ENCODE measurements at regions not wholly inside any gene's neighbourhood (a gene's known extent, or its start where the extent isn't known, plus 50 kb on each side); places are given as distances from the start of the nearest gene placed in this dataset.

DNA sequence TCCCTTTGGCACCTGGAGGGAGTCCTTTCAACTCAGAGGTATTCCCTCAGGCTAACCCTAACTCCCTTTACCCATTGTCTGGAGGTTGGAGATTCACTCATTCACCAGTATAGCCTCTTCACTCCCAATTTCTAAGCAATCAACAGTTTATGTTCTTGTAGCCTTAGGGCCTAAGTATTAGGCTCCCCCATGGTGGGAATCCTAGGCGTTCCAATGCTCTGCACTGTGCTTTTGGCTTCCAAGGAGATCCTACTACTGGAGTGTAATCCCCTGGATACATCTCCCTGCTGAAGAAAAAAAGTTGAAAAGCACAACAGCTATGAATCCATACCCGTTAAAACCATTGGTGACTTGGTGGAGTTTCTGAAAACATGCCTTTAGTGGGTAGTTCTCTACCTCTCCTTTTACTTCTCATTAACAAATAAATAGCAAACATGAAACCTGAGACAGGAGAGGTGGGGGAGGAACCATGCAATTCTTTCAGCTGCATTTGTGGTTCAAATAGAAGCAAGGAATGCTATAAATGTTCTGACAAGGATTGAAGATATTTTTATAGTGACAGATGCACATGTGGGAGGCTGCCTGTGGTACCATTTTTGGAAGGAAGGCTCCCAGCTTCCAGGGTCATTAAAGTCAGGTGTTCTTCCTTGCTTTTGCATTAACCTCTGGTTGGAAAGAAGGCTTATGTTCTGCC lies 397.1 kb downstream of the DMAC1 start:
- no peak for DNase-seq (ENCODE audit: low spot score)

DNA sequence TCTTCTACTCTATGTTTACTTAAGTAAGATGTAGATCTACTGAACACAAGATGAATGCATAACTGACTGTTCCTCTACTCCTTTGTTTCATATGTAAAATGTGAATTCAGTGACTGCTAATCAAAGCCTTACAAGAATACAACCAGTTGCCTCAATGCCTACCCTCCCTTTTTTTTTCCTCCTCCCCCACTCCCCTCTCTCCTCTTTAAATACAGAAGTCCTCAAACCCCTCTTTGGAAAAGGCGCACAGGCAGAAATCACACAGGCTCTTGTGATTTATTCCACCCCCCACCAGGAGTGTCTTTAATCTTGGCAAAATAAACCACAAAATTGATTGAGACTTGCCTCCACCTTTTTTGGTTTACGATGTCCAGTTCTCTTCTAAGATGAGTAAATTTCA lies 398.5 kb downstream of the DMAC1 start:
- no peak for DNase-seq (ENCODE audit: low spot score)

DNA sequence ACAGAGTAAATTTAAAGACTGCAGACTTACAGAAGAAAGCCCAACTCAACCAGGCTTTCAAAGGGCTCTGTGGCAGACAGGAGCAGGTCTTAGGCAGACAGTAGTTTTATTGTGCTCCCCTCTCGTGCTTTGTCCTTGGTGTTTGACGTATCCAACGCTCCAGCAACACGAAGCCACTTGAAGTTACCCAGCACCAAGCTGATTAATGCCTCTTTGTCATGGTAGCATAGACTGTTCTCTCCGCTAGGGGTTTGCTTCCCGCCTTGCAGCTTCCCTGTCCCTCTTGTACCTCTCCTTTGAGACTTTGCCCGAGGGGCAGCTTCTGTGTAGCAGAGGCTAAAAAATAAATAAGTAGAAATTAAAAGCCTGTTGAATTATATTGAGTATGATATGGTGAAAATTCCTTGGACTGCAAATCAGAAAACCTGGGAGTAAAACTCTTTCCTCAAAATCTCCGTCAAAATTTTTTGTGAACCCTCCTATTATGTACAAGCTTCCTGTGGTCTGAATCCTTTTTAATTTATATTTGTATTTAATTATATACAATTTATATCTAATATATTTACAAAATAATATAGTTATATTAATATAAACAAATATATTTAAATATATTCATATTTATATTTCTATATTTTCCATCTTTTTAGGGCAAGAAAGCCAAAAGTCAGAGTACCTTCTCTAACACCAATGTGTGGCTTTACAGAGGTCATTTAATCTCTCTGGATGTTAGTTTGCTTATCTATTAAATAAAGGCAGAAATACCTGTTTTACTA lies 405.4 kb downstream of the DMAC1 start:
- DNase-seq (ENCODE audit: low spot score): no peak

DNA sequence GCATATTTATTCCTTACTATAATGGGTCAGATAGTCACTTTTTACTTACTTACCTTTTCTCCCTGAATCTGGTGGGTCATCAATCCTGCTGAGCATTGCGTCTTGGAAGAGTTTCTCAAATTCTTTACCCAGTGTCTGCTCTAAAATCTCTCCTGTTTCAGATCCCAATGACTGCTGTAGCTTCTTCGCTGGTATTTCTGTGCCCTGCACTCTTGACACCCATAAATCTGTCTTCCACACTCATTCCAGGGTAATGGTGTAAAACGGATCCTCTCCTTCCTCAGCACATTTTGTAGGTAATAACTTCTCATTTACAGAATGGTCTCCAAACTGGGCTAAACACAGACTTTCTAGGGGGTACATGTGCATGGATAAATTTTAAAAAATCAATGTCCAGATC lies 407.4 kb downstream of the DMAC1 start:
- no peak for DNase-seq (ENCODE audit: low spot score)

DNA sequence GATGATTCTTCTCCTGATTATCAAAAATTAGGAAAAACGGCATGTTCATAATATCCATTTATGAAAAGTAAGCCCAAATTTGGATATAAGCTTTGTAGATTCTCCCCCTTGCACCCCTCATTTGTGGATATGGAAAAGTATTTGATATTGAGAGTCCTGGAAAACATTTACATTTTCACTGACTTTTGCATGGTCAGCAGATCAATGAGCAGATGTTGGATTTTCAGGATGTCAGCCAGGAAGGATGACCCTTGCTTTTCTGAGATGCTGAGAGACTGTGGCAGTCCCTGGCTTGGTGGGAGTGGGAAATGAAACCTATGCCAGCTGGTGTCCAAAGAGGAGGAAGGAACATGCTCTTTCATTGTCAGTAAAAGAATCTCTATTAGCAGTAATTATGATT lies 410.8 kb downstream of the DMAC1 start:
- no peak for DNase-seq (ENCODE audit: low spot score)

DNA sequence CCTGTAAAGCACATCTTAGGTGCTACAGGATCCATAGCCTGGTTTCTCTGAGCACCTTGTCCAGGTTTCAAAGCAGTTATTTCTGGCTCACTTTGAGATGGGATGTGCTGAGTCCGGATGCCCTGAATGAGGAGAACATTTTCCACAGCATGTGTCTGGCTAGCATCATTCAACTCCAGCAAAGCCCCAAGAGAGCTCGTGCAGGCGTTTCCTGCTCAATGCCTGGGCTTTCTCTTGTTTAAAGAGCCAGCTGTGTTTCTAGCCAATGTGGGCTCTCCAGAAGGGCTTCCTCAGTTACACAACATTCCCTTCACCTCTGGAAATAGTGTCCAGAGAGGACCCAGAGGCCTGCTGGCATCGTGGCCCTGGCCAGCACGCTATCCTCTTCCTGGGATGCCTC lies 411.7 kb downstream of the DMAC1 start:
- DNase-seq (ENCODE audit: low spot score): no peak

DNA sequence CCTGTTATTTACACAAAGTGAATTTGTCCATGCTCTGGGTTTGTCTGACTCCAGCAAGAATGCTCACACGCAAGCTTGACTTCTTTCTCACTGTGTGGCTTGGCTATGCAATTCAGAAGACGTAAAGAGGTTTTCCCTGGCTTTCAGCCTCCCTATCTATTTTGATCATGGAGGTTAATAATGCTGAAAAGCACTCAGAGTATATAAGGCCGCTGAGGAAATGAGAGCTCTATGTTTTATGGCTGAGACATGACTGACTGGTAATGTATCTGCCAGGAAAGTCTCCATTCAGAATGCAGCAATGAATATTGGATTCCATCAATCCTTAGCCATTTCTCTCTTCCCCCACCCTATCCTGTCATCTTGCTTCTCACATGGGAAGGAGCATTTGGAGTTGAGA lies 417.3 kb downstream of the DMAC1 start:
- DNase-seq (ENCODE audit: low spot score): no peak

DNA sequence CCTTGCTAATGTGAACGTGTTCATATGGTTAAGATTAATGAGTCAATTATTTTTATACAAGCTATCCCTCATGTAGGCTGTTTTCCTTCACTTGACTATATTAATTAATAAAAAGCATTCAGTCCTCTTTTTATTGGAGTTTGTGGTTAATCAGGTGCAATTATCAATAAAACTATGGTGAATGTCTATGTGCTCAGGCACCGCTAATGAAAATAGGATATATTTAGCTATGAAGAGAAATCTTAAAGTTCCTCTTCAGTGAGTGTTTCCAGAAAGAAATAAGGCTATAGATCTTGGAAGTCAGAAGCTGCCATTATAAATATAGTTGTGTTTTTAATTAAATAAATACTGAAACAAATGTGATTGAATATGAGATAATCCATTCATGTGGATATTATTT lies 422.1 kb downstream of the DMAC1 start:
- no peak for DNase-seq (ENCODE audit: low spot score)

DNA sequence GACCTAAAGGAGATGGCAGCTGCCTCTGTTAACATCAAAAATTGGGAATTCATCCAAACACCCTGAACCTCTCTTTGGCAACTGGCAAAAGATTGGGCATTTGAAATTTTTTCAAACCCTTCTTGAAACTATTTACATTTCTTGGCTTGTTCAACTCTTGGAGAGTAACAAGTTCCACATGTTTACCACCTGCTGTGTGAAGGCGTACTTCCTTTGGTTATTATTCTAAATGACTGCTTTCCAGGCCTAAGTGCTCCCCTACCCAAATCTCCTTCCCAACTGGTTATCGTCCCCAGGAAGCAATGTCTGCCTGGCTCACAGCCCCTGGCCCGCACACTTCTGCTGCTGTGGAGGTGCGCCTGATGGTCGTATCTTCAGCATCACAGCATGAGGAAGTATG lies 422.7 kb downstream of the DMAC1 start:
- no peak for DNase-seq (ENCODE audit: low spot score)

DNA sequence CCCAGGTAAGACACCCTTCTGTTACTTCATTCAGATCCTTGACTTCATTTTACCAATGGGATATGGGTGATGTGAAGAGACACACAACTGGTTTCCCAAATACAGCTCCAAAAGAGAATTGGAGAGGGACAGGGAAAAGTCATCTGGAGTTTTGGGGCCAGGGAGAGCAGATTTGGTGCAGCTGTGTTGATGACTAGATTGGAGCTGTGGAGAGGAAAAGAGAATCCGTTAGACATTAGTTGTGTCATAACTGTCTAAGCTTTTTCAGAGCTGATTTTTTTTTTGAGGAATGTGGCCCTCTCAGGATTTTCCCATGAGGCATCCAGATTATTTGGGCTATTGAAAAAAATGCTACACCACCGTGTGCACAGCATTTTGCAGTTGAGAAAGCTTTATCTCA lies 423.4 kb downstream of the DMAC1 start:
- no peak for DNase-seq (ENCODE audit: low spot score)

DNA sequence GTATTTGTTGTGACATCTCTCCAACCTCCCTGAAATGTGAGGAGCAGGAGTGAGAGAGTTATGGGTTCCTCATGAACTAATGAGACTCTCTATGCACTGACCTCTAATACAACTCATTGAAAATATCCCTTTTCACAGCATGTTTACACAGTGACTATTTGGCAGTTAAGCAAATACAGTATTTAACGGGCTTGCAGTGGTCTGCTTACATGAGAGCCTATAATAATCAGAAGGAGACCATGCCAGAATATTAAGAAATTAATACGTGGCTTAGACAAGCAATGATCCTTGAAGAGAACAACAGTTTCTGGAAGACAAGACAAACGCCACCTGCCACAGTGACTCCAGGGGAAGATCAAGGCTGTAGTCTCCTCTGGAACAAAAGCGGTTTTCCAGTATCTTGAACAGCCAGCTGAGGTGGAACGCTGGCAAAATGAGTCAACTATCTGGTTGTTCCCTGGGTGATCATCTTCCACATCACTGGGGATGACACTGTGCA lies 424.5 kb downstream of the DMAC1 start:
- DNase-seq (ENCODE audit: low spot score): no peak

DNA sequence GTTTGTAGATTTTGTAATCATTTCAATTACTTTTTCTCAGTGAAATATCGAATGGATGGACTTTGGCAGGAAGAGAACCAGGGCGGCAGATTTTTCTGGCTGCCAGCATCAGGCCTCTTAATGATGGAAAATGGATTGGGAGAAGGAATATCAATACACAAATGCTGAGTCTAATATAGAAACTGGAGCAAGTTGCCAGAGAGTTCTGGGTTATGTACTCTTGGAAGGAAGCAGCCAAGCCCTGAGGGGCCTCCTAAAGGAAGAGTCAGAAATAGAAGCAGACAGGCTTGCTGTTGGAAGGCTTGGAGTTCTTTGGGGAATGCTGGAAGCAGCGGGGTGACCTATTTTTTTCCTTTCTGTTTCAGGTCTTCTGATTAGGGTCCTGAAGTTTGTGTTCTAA lies 428.6 kb downstream of the DMAC1 start:
- DNase-seq (ENCODE audit: low spot score): no peak

DNA sequence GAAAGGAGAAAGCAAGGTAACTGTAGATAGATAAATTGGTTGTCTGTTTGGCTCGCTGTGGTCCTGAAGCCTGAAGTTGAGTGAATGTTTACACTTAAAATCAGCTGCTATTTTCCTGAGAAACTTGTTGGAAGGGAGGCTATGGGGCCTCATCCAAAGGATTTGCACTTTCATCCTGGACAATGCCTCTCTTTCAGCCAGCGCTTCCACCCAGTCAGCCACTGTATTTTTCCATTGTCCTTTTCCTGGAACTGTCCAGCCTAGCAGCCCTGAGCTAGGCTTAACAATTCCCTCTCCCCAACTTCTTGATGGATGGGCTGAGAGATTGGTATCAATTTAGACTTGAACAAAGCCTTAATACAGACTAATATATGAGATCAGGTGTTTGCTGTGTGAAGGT lies 429.2 kb downstream of the DMAC1 start:
- no peak for DNase-seq (ENCODE audit: low spot score)

DNA sequence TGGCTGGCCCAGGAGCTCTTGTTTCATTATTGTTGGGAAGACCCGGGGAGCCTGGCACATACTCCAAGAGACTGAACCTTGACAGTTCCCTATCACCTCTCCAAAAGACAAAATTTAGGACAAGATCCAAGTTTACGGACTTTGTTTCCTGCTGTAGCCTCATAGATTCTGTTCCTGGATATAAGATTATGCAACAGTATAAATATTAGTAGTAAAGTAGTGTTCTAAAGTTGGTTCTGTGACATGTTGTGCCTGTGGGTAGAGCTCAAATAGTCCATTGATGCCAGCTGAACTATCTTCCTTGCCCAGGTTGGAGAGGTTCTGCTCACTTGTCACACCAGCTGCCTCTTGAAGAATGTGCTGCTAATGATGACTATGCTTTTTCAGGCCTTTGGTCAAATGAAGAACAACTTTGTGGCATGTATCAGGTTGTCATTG lies 430.2 kb downstream of the DMAC1 start:
- no peak for DNase-seq (ENCODE audit: low spot score)

DNA sequence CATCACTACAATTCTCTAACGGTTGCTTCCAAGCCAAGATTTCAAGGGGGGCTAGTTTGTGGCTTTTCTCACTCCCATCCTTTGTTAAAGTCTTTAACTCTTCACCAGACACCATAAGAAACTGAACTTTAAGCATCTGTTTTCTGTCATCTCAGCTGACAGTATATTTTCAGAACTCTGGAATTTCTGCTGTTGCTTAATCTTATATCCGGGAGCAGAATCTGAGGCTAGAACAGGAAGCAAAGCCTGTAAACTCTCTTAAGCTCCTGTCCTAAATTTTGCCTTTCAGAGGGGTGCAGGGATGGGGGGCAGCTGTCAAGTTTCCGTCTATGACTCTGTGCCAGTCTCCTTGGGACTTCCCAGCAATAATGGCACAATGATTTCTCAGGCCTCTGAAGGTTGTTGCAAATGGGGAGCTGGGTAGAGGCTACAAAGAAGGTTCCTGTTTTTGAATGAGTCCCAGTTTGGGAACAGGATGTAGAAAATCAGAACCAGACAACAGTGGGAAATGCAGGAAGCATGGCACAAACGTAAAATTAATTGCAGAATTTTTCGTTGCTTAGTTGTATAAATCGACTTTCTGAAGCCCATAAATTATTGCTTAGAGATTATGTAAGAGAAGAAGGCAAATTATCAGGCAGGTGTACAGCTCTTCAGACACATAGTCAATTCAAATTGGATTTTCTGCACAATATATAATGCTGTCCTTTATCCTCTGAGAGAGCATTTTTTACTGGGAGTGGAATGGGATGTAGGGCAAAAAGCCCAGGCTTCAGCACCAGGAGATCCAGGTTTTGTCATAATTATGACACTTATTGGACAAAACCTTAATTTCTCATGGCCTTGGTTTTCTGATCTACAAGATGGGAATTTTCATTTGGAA lies 430.9 kb downstream of the DMAC1 start:
- peak; percentile 58 for DNase-seq (ENCODE audit: low spot score)

DNA sequence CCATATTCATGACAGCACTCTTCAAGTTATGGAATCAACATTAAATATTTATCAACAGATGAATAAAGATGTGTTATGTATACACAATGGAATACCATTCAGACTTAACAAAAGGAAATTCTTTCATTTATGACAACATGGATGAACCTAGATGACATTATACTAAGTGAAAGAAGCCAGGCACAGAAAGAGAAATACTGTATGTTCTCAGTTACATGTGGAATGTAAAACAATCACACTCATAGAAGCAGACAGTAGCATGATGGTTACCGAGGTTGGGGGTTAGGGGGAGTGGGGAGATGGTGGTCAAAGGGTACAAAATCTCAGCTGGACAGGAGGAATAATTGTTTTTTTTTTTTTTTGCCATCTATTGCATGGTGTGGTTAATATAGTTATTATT lies 431.9 kb downstream of the DMAC1 start:
- DNase-seq (ENCODE audit: low spot score): no peak

DNA sequence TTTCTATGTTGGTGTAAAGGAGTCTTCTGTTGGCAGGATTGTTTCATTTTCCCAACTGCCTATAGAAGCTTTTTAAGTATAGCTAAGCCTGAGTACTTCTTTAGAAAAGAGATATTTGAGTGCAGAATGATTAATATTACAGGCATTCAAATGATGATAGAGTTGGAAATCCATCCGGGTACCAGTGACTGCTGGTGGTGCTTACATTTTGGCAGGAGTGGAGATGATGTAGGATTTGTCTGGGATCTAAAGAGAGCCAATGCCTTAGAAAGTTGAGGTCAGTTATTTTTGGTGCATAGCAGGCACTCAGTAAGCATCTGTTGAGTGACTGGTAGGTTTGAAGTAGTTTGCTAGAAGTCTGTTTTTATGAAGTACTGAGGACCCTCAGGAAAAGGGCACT lies 433.5 kb downstream of the DMAC1 start:
- no peak for DNase-seq (ENCODE audit: low spot score)

DNA sequence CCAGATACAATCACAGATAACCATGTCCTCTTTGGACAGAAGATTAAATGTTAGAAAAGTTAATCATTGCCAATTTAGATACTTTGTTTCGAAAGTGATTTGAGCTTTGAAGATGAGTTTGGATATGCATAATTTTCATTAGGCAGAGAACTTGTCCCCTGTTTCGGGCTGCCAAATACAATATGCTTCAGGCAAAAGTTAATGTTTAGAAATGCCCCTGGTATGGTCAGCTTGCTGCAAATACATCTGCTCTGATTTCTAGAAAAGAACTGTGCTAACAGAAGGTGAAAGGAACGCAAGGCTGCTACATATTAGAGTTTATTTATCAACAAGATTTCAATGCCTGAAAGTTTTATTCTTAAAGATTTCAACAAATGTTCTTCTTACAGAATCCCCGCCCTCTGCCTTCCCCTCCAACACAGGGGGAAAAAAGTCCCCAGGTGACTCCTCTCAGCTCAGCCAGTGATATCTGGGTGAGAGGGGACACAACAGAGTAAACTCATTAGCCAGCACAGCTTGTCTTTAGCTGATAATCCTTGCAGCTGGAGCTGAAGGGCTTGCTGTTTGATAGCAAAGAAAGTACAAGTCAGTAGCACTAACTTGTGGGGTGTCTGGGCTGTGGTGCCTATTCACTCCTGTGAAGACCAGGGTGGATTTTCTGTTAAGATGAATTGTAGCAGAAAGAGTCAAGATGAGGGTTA lies 435.7 kb downstream of the DMAC1 start:
- no peak for DNase-seq (ENCODE audit: low spot score)

DNA sequence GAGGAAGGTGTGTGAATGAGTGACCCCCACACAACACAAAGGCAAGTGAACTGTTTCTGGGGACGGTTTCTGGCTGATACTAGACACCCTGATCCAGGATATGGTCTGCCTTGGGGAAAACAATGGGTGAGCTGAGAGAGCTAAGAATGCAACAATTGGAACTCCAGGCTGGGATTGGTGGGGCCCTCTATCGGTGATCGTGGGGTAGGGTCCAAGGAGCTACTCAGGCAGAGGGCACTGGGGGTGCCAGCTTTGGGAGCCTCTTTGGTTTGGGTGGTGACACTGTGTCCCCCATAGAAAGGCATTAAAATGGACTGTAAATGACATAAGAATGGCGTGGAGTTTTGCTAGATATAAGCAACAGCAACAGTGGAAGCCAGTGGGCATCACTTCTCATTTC lies 439.1 kb downstream of the DMAC1 start:
- DNase-seq (ENCODE audit: low spot score): no peak

DNA sequence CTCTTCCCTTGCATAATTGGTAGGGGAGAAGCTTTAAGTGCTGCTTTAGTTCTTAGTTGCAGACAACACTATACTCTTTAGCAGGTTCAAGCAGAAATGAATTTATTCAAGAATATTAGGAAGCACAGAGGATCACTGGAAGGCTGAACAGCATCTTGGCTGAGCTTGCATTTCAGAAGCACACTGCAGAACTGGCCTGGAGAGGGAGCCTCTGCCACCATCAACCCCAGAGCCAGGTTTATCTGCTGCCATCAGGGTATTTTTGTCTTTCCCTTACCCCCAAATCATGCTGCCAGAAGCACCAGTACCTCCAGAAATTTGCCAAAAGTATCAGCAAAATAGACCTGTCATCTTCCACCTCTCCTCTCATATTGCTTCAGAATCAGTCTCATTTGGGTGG lies 440.7 kb downstream of the DMAC1 start:
- DNase-seq (ENCODE audit: low spot score): no peak

DNA sequence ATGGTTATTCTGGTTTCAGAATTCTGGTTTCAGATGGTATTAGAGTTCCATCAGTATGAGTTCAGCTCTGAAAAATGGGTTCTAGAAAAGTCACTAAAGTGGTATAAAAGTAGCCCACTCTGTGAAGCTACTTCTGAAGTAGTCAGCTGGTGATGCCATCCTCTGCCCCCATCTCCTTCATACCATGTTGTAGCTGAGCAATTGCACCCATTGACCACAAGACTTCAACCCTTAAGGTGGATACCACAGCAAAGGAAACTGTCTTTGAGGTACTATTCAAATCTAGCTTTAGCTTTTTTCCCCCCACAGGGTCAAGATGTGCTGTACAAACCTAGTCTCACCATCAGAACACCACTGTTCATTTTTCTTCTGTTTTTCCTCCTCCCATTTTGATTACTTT lies 444.9 kb downstream of the DMAC1 start:
- DNase-seq (ENCODE audit: low spot score): no peak

DNA sequence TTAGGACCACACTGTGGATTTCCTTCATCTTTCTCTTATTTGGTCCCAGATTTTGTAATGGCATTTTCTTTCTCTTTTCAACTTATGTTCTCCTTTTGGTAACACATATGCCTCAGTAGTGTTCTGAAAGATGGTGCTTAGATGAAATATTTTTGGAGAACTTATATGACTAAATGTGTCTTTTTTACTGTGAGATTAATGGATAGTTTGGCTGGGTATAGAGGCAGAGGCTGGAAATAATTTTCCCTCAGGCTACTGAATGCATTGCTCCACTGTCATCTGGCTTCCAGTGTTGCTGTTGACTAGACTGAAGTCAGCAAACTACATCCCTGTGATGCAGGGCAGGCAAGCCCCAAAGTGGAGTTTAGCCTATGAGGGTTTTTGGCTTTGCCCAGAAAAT lies 450.9 kb downstream of the DMAC1 start:
- no peak for DNase-seq (ENCODE audit: low spot score)

All from SK-N-DZ (cell line).